B cell (primary cell): ENCODE measurements at regions not wholly inside any gene's neighbourhood (a gene's known extent, or its start where the extent isn't known, plus 50 kb on each side); places are given as distances from the start of the nearest gene placed in this dataset.

Experiments used
- EZH2 ChIP-seq: IDR thresholded peaks from 2 replicates; pipeline ENCODE4 v1.6.1; 2012; ENCODE audit warnings: borderline replicate concordance, low read depth, mild to moderate bottlenecking, moderate library complexity, low read length; ENCODE audit not compliant: insufficient read depth, poor library complexity, severe bottlenecking
- TF ChIP-seq, protein P1 (sequence below): fragments of 200-600 bp; IDR thresholded peaks from one replicate; pipeline ENCODE4 v1.8.0; 2022; ENCODE audit warnings: antibody characterized with exemption, mild to moderate bottlenecking

GRCh38 chr7:21086688-21087087 lies 300.0 kb upstream of the SP8 start:
- TF ChIP-seq, protein P1, sequence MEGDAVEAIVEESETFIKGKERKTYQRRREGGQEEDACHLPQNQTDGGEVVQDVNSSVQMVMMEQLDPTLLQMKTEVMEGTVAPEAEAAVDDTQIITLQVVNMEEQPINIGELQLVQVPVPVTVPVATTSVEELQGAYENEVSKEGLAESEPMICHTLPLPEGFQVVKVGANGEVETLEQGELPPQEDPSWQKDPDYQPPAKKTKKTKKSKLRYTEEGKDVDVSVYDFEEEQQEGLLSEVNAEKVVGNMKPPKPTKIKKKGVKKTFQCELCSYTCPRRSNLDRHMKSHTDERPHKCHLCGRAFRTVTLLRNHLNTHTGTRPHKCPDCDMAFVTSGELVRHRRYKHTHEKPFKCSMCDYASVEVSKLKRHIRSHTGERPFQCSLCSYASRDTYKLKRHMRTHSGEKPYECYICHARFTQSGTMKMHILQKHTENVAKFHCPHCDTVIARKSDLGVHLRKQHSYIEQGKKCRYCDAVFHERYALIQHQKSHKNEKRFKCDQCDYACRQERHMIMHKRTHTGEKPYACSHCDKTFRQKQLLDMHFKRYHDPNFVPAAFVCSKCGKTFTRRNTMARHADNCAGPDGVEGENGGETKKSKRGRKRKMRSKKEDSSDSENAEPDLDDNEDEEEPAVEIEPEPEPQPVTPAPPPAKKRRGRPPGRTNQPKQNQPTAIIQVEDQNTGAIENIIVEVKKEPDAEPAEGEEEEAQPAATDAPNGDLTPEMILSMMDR = no peak
- TF ChIP-seq EZH2 = no peak
